ENCODE measurements at regions not wholly inside any gene's neighbourhood (a gene's known extent, or its start where the extent isn't known, plus 50 kb on each side); places are given as distances from the start of the nearest gene placed in this dataset.
"Not testable (repeated sequence)": the region's sequence is repeated elsewhere in the genome, so short reads cannot be mapped to it uniquely, and the experiment has no call there.

DNA sequence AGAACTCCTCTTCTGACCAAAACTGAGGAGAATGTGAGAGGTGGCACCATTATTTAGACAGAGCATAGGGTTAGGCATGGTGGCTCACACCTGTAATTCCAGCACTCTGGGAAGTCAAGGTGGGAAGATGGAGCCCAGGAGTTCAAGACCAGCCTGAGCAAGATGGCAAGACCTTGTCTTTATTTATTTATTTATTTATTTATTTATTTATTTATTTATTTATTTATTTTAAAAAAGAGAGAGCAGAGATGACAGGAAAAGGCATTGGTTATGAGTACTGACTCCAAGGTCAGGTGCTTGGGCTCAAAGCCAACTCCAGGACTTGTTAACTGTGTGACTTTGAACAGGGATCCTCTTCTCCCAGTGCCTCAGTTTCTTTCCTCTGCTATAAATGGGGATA, 217.7 kb downstream of the MEX3B start:
- Mint-ChIP-seq H3K27ac (no peak overlapping the region), H3K9me3 (ENCODE audit: low read depth) (peaks cover 6% of the 10 kb centered on the region), H3K4me1 (ENCODE audit: low read depth) (peaks cover under 1% of the 10 kb centered on the region), H3K4me3 (ENCODE audit: low read depth) (no peak overlapping the region), H3K36me3 (ENCODE audit: insufficient read depth) (peaks cover 2% of the 10 kb centered on the region), H3K27me3 (no peaks in the 10 kb centered on the region)
- TF ChIP-seq, protein P1, sequence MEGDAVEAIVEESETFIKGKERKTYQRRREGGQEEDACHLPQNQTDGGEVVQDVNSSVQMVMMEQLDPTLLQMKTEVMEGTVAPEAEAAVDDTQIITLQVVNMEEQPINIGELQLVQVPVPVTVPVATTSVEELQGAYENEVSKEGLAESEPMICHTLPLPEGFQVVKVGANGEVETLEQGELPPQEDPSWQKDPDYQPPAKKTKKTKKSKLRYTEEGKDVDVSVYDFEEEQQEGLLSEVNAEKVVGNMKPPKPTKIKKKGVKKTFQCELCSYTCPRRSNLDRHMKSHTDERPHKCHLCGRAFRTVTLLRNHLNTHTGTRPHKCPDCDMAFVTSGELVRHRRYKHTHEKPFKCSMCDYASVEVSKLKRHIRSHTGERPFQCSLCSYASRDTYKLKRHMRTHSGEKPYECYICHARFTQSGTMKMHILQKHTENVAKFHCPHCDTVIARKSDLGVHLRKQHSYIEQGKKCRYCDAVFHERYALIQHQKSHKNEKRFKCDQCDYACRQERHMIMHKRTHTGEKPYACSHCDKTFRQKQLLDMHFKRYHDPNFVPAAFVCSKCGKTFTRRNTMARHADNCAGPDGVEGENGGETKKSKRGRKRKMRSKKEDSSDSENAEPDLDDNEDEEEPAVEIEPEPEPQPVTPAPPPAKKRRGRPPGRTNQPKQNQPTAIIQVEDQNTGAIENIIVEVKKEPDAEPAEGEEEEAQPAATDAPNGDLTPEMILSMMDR (IDR thresholded peaks at IDR 0.05; ENCODE audit: unreplicated experiment), result no peak
- DNase-seq (ENCODE audit: low spot score, unreplicated experiment), result no peak

DNA sequence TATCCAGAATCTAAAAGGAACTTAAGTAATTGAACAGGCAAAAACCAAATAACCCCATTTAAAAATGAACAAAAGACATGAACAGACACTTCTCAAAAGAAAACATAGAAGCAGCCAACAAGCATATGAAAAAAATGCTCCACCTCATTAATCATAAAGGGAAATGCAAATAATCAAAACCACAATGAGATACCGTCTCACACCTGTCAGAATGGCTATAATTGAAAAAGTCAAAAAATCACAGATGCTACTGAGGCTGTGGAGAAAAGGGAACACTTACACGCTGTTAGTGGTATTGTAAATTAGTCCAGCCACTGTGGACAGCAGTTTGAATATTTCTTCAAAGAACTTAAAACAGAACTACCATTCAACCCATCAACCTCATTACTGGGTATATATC, 220.7 kb downstream of the MEX3B start:
- no peaks in the 10 kb centered on the region for H3K27me3 Mint-ChIP-seq
- H3K9me3 Mint-ChIP-seq (ENCODE audit: low read depth), result peaks cover 8% of the 10 kb centered on the region
- DNase-seq (ENCODE audit: low spot score, unreplicated experiment), result no peak
- no peak overlapping the region for H3K27ac Mint-ChIP-seq
- H3K4me1 Mint-ChIP-seq (ENCODE audit: low read depth), result no peaks in the 10 kb centered on the region
- TF ChIP-seq, protein P1 (IDR thresholded peaks at IDR 0.05; ENCODE audit: unreplicated experiment), result no peak
- peaks cover 5% of the 10 kb centered on the region for H3K36me3 Mint-ChIP-seq (ENCODE audit: insufficient read depth)
- H3K4me3 Mint-ChIP-seq (ENCODE audit: low read depth), result no peak overlapping the region

DNA sequence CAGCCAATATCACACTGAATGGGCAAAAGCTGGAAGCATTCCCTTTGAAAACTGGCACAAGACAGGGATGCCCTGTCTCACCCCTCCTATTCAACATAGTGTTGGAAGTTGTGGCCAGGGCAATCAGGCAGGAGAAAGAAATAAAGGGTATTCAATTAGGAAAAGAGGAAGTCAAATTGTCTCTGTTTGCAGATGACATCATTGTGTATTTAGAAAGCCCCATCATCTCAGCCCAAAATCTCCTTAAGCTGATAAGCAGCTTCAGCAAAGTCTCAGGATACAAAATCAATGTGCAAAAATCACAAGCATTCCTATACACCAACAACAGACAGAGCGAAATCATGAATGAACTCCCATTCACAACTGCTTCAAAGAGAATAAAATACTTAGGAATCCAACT, 223.2 kb downstream of the MEX3B start:
- H3K27ac Mint-ChIP-seq; H3K4me1 Mint-ChIP-seq (ENCODE audit: low read depth): not testable (repeated sequence)

DNA sequence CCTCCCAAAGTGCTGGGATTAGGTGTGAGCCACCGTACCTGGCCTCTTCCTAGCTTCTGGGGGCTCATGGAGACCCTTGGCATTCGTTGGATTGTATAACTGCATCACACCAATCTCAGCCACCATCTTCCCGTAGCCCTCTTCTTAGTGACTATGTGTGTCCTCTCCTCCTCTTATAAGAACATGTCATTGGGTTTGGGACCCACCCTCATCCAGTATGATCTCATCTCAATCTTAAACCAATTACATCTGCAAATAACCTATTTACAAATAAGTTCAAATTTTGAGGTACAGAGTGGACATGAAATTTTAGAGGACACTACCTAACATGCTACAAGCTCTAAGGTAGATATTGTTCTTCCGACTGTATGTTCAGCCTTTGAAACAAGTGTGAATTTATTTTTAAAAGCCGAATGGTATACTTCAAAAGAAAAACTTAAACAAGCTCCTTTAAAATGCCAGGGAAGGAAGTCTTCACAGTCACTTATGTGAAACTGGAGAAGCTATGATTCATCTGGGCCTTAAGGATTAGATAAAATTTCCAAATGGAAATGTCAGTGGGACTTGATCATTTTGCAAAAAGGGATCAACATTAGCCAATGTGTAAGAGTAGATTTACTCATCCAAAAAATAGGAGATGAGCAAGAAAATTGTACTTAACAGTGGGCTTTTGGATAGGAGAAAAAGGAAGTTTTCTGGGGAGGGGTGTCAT, 225.7 kb downstream of the MEX3B start:
- TF ChIP-seq, protein P1 (IDR thresholded peaks at IDR 0.05; ENCODE audit: unreplicated experiment), result no peak
- DNase-seq (ENCODE audit: low spot score, unreplicated experiment), result no peak
- Mint-ChIP-seq H3K9me3 (ENCODE audit: low read depth) (peaks cover 7% of the 10 kb centered on the region), H3K27me3 (no peaks in the 10 kb centered on the region), H3K4me1 (ENCODE audit: low read depth) (no peaks in the 10 kb centered on the region), H3K36me3 (ENCODE audit: insufficient read depth) (peaks cover 8% of the 10 kb centered on the region), H3K4me3 (ENCODE audit: low read depth) (no peak overlapping the region), H3K27ac (no peak overlapping the region)

More for the DNA sequence above, 223.2 kb downstream of the MEX3B start:
- not testable (repeated sequence) for H3K27me3 Mint-ChIP-seq; H3K4me3 Mint-ChIP-seq (ENCODE audit: low read depth); H3K9me3 Mint-ChIP-seq (ENCODE audit: low read depth); H3K36me3 Mint-ChIP-seq (ENCODE audit: insufficient read depth); DNase-seq (ENCODE audit: low spot score, unreplicated experiment)

DNA sequence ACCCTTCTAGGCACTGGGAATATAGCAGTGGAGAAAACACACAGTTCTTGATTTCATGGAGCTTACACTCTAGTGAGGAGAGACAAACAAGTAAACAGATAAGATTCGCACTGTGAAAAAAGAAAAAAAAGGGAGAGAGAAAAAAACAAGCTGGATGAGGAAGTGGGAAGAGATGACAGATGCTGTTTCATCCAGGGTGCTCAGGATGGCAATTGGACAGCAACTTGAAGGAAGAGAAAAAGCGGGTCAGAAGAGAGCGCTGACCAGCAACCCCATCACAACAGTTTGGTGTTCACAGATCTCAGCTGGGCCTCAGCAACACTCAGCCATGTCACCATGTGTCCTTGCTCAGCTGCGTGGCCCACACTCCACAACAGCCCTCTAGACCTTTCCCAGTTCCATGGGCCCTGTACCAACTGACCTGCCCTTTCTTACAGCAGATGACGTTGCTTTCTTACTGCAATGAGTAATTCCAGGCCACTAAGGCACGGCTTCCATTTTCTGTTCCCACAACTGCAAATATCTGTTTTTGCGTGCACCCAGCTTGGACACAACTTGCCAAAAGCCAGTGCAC, 230.8 kb downstream of the MEX3B start:
- Mint-ChIP-seq H3K27ac (peak overlapping the region; percentile 10), H3K4me3 (ENCODE audit: low read depth) (no peak overlapping the region), H3K4me1 (ENCODE audit: low read depth) (no peaks in the 10 kb centered on the region), H3K36me3 (ENCODE audit: insufficient read depth) (peaks cover 8% of the 10 kb centered on the region), H3K27me3 (no peaks in the 10 kb centered on the region), H3K9me3 (ENCODE audit: low read depth) (no peaks in the 10 kb centered on the region)
- DNase-seq (ENCODE audit: low spot score, unreplicated experiment), result no peak
- TF ChIP-seq, protein P1 (IDR thresholded peaks at IDR 0.05; ENCODE audit: unreplicated experiment), result no peak

DNA sequence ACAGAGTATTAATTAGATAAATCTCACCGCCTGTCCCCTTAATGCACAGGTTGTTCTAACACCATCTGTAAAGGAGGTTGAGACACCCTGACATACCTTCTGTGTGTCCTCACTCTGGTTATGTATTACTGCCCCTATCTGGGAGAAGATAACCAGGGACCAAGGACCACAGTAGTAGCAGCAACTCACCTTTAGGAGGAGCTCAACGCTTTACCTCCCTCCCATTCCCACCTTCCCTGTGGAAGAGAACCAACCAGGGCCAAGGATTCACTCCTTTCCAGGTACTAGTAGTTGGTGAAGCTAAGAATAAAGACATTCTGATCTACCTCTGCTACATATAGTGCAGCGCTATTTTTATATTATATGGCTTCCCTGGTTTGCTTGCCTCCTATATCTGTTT, 232.6 kb downstream of the MEX3B start:
- Mint-ChIP-seq H3K27ac (no peak overlapping the region), H3K9me3 (ENCODE audit: low read depth) (no peaks in the 10 kb centered on the region), H3K36me3 (ENCODE audit: insufficient read depth) (peaks cover 7% of the 10 kb centered on the region), H3K4me3 (ENCODE audit: low read depth) (no peak overlapping the region), H3K4me1 (ENCODE audit: low read depth) (no peaks in the 10 kb centered on the region), H3K27me3 (no peaks in the 10 kb centered on the region)
- no peak for DNase-seq (ENCODE audit: low spot score, unreplicated experiment)
- TF ChIP-seq, protein P1 (IDR thresholded peaks at IDR 0.05; ENCODE audit: unreplicated experiment), result peak; percentile 49
